IMR-90 (cell line): ENCODE measurements at regions not wholly inside any gene's neighbourhood (a gene's known extent, or its start where the extent isn't known, plus 50 kb on each side); places are given as distances from the start of the nearest gene placed in this dataset.

ENCODE experiments used
- ATAC-seq: fragments of 200-7000 bp; cut with Tn5 transposase; 2 replicates; pipeline ENCODE4 v1.9.1; 2020; ENCODE audit warnings: low read depth, mild to moderate bottlenecking, moderate library complexity
- BruUV-seq: library from RNA; stranded (reverse); fragments of 400-500 nt; replicated peaks from 2 replicates; lab custom pipeline; 2021; lab: Mats Ljungman, UMichigan
- CTCF ChIA-PET: fragments of 300-600 bp; formaldehyde crosslinking; extraction: SDS; loops from one replicate; lab custom pipeline; 2021; ENCODE audit warnings: antibody characterized with exemption; lab: Yijun Ruan, JAX
- POLR2A ChIA-PET: fragments of 300-600 bp; sonication (Branson Sonifier 250); formaldehyde crosslinking; loops from one replicate; lab custom pipeline; 2022; ENCODE audit warnings: antibody characterized with exemption; ENCODE audit not compliant: unreplicated experiment; lab: Charles Lee
- DNase-seq: peaks from one replicate; pipeline ENCODE4 v3.0.0; 2013
- H2AFZ ChIP-seq: replicated peaks from 2 replicates; pipeline ENCODE3; 2013; ENCODE audit warnings: low read length, mild to moderate bottlenecking; ENCODE audit not compliant: poor library complexity
- H2AK5ac ChIP-seq: 2 replicates; pipeline ENCODE4 v1.6.1; 2013; ENCODE audit warnings: low read depth, low read length, inconsistent platforms
- H2AK9ac ChIP-seq: replicated peaks from 2 replicates; pipeline ENCODE3; 2013; ENCODE audit warnings: mild to moderate bottlenecking, low read depth, low read length, moderate library complexity; ENCODE audit not compliant: poor library complexity
- H2BK120ac ChIP-seq: 2 replicates; pipeline ENCODE4 v1.6.1; 2013; ENCODE audit warnings: low read depth, low read length, inconsistent platforms
- H2BK15ac ChIP-seq: 3 replicates; pipeline ENCODE4 v1.6.1; 2013; ENCODE audit warnings: low read depth, low read length, inconsistent platforms
- H2BK20ac ChIP-seq: 2 replicates; pipeline ENCODE4 v1.6.1; 2013; ENCODE audit warnings: low read depth, mild to moderate bottlenecking, inconsistent platforms, low read length, moderate library complexity
- H2BK5ac ChIP-seq: 2 replicates; pipeline ENCODE4 v1.6.1; 2013; ENCODE audit warnings: mild to moderate bottlenecking, low read depth, low read length, inconsistent platforms; ENCODE audit not compliant: poor library complexity, severe bottlenecking
- H3K14ac ChIP-seq: replicated peaks from 2 replicates; pipeline ENCODE4 v1.6.1; 2013; ENCODE audit warnings: low read depth, low read length, inconsistent platforms
- H3K18ac ChIP-seq: 2 replicates; pipeline ENCODE4 v1.6.1; 2013; ENCODE audit warnings: low read depth, low read length, control low read depth
- H3K23ac ChIP-seq: 2 replicates; pipeline ENCODE4 v1.6.1; 2013; ENCODE audit warnings: low read depth, low read length, inconsistent platforms
- H3K27ac ChIP-seq: 2 replicates; pipeline ENCODE4 v1.5.1; 2013; ENCODE audit warnings: mild to moderate bottlenecking, control low read depth, low read length; ENCODE audit not compliant: insufficient read depth
- H3K27me3 ChIP-seq: 2 replicates; pipeline ENCODE4 v1.6.1; 2013; ENCODE audit warnings: low read length; ENCODE audit not compliant: control insufficient read depth, insufficient read depth
- H3K36me3 ChIP-seq: 2 replicates; pipeline ENCODE4 v1.6.1; 2013; ENCODE audit warnings: low read length, mixed read lengths; ENCODE audit not compliant: control insufficient read depth, insufficient read depth
- H3K4ac ChIP-seq: 2 replicates; pipeline ENCODE4 v1.6.1; 2013; ENCODE audit warnings: low read depth, low read length, inconsistent platforms
- H3K4me1 ChIP-seq: 2 replicates; pipeline ENCODE4 v1.6.1; 2013; ENCODE audit warnings: low read length, mixed read lengths; ENCODE audit not compliant: control insufficient read depth, insufficient read depth
- H3K4me2 ChIP-seq: 2 replicates; pipeline ENCODE4 v1.6.1; 2013; ENCODE audit warnings: low read depth, mild to moderate bottlenecking, control low read depth, low read length, moderate library complexity
- H3K4me3 ChIP-seq: 2 replicates; pipeline ENCODE4 v1.5.1; 2013; ENCODE audit warnings: low read depth, mild to moderate bottlenecking, control low read depth, low read length, moderate library complexity; ENCODE audit not compliant: insufficient read depth
- H3K56ac ChIP-seq: 2 replicates; pipeline ENCODE4 v1.6.1; 2013; ENCODE audit warnings: low read length, inconsistent platforms; ENCODE audit not compliant: insufficient read depth; ENCODE audit errors: extremely low read depth
- H3K79me1 ChIP-seq, 2 experiments: 2 replicates each; pipeline ENCODE4 v1.6.1; 2013; ENCODE audit warnings: low read length in 2 of 2, inconsistent platforms in 1 of 2, low read depth in 1 of 2
- H3K9ac ChIP-seq: 2 replicates; pipeline ENCODE4 v1.6.1; 2013; ENCODE audit warnings: low read depth, low read length, control low read depth
- H3K9me1 ChIP-seq: 2 replicates; pipeline ENCODE4 v1.6.1; 2013; ENCODE audit warnings: low read length, inconsistent platforms; ENCODE audit not compliant: insufficient read depth
- H3K9me3 ChIP-seq: 2 replicates; pipeline ENCODE4 v1.6.1; 2013; ENCODE audit warnings: low read length; ENCODE audit not compliant: control insufficient read depth, insufficient read depth
- H4K20me1 ChIP-seq: 2 replicates; pipeline ENCODE4 v1.6.1; 2013; ENCODE audit warnings: low read length, inconsistent platforms; ENCODE audit not compliant: insufficient read depth
- H4K5ac ChIP-seq: 2 replicates; pipeline ENCODE4 v1.6.1; 2013; ENCODE audit warnings: mild to moderate bottlenecking, low read depth, low read length, control low read depth
- H4K8ac ChIP-seq, 2 experiments: 2 replicates each; pipeline ENCODE4 v1.6.1; 2013; ENCODE audit warnings: low read depth in 2 of 2, low read length in 2 of 2, control low read depth in 1 of 2, inconsistent platforms in 1 of 2
- H4K91ac ChIP-seq: 2 replicates; pipeline ENCODE4 v1.6.1; 2013; ENCODE audit warnings: low read depth, low read length, inconsistent platforms; ENCODE audit not compliant: insufficient read depth
- BHLHE40 ChIP-seq: fragments of 150-350 bp; IDR thresholded peaks from 2 replicates; pipeline ENCODE4 v1.6.1; 2016; ENCODE audit warnings: mild to moderate bottlenecking, low read depth, low read length
- CEBPB ChIP-seq: IDR thresholded peaks from 2 replicates; pipeline ENCODE4 v1.6.1; 2012; ENCODE audit warnings: low read depth, low read length, improper control_type of control experiment
- CHD1 ChIP-seq: IDR thresholded peaks from 2 replicates; pipeline ENCODE4 v1.6.1; 2012; ENCODE audit warnings: low read depth, low read length, improper control_type of control experiment
- ELK1 ChIP-seq: fragments of 150-350 bp; IDR thresholded peaks from 2 replicates; pipeline ENCODE4 v1.6.1; 2016; ENCODE audit warnings: low read depth, mild to moderate bottlenecking, low read length, moderate library complexity, borderline replicate concordance
- MAFK ChIP-seq: IDR thresholded peaks from 2 replicates; pipeline ENCODE4 v1.6.1; 2012; ENCODE audit warnings: low read depth, low read length, improper control_type of control experiment
- MAZ ChIP-seq: IDR thresholded peaks from 2 replicates; pipeline ENCODE4 v1.6.1; 2012; ENCODE audit warnings: low read depth, mild to moderate bottlenecking, low read length, improper control_type of control experiment, moderate library complexity, borderline replicate concordance
- MXI1 ChIP-seq: IDR thresholded peaks from 2 replicates; pipeline ENCODE4 v1.6.1; 2012; ENCODE audit warnings: low read depth, mild to moderate bottlenecking, low read length, moderate library complexity, borderline replicate concordance
- NFE2L2 ChIP-seq: fragments of 150-350 bp; IDR thresholded peaks from 2 replicates; pipeline ENCODE4 v1.6.1; 2016; ENCODE audit warnings: low read depth, mild to moderate bottlenecking, low read length
- POLR2A ChIP-seq: IDR thresholded peaks from 2 replicates; pipeline ENCODE4 v1.6.1; 2012; ENCODE audit warnings: mild to moderate bottlenecking, low read depth, low read length
- RAD21 ChIP-seq: IDR thresholded peaks from 2 replicates; pipeline ENCODE4 v1.6.1; 2012; ENCODE audit warnings: low read length, improper control_type of control experiment
- RCOR1 ChIP-seq: IDR thresholded peaks from 2 replicates; pipeline ENCODE4 v1.6.1; 2012; ENCODE audit warnings: mild to moderate bottlenecking, low read length, improper control_type of control experiment; ENCODE audit not compliant: insufficient replicate concordance
- SMC3 ChIP-seq: fragments of 150-350 bp; IDR thresholded peaks from 2 replicates; pipeline ENCODE4 v1.6.1; 2016; ENCODE audit warnings: low read depth, mild to moderate bottlenecking, antibody characterized with exemption, low read length, moderate library complexity
- WGBS, 2 experiments: methylation state at CpG; one replicate each; pipeline versions ENCODE4 v1.1.5 to v1.1.7; 2013; ENCODE audit warnings: missing lambda C conversion rate in 2 of 2; ENCODE audit not compliant: insufficient read length in 1 of 2; ENCODE audit errors: extremely low coverage in 2 of 2; 5-methylcytosine and 5-hydroxymethylcytosine counted together
- dilution Hi-C: fragments of 300-500 bp; cut with HindIII; formaldehyde crosslinking; loops from one replicate; pipeline ENCODE4 v1.14.3; 2018; ENCODE audit warnings: low sequenced_read_pairs; ENCODE audit not compliant: unreplicated experiment
- in situ Hi-C: fragments of 300-500 bp; cut with MboI; formaldehyde crosslinking; loops from 3 replicates; pipeline ENCODE4 v1.14.3; 2019; ENCODE audit warnings: low sequenced_read_pairs, inconsistent platforms, mixed read lengths
- intact Hi-C: fragments of 100-400 bp; cut with micrococcal nuclease; formaldehyde crosslinking; loops from 2 replicates; pipeline ENCODE4 v1.10.0; 2022
- TF ChIP-seq, protein P1 (sequence below): conservative IDR thresholded peaks from 2 replicates; pipeline ENCODE4 v1.5.1; 2012; ENCODE audit warnings: mild to moderate bottlenecking, low read depth, low read length, improper control_type of control experiment

DNA sequence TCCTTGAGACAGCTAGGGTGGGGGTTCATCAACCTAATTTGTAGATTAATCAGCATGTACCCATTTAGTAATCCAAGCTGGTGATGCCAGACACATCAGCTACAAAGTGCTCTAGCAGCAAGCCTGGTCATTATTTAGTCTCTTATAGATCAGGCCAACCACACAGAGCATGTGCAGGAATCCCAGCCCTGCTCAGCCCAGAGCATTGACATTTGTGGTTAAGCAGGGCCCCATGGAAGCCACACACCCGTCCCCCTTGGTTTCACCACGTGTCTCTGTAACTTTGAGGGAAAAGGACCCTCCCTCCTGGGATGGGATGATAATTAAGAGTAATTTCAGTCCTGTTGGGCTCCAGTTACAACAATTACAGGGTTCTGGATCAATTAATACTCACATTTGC, 268.8 kb upstream of the RPL38 start:
- CTCF ChIA-PET, result no interaction called here
- ATAC-seq, result no peak
- in situ Hi-C loops, result no loop called here

More for the DNA sequence above, 268.8 kb upstream of the RPL38 start:
- Histone ChIP-seq H2AK5ac (no peak overlapping the region), H4K20me1 (no peaks in the 10 kb centered on the region), H3K27me3 (no peaks in the 10 kb centered on the region), H2BK15ac (no peak overlapping the region), H3K4ac (no peak overlapping the region), H3K9me1 (no peaks in the 10 kb centered on the region), H3K4me2 (no peak overlapping the region), H4K5ac (no peak overlapping the region), H2BK120ac (no peak overlapping the region), H3K4me1 (no peaks in the 10 kb centered on the region), H3K9ac (no peak overlapping the region), H3K23ac (no peak overlapping the region), H4K8ac (no peak overlapping the region), H3K36me3 (no peaks in the 10 kb centered on the region), H3K18ac (no peak overlapping the region), H2BK5ac (no peak overlapping the region), H4K91ac (no peak overlapping the region), H3K27ac (no peak overlapping the region), H3K56ac (no peak overlapping the region), H2BK20ac (no peak overlapping the region), H2AFZ (no peak overlapping the region), H3K79me1 (no peaks in the 10 kb centered on the region), H3K14ac (no peak overlapping the region), H3K9me3 (peaks cover 36% of the 10 kb centered on the region), H3K4me3 (no peak overlapping the region), H2AK9ac (no peak overlapping the region)
- DNase-seq, result no peak
- no peak for TF ChIP-seq MAZ
- no peak for TF ChIP-seq CHD1
- TF ChIP-seq MXI1, result no peak
- no peak for TF ChIP-seq ELK1
- no peak for TF ChIP-seq RCOR1
- no peak for TF ChIP-seq RAD21
- no peak for TF ChIP-seq CEBPB
- no peak for TF ChIP-seq MAFK
- TF ChIP-seq BHLHE40, result no peak
- no peak for TF ChIP-seq POLR2A
- TF ChIP-seq, protein P1, sequence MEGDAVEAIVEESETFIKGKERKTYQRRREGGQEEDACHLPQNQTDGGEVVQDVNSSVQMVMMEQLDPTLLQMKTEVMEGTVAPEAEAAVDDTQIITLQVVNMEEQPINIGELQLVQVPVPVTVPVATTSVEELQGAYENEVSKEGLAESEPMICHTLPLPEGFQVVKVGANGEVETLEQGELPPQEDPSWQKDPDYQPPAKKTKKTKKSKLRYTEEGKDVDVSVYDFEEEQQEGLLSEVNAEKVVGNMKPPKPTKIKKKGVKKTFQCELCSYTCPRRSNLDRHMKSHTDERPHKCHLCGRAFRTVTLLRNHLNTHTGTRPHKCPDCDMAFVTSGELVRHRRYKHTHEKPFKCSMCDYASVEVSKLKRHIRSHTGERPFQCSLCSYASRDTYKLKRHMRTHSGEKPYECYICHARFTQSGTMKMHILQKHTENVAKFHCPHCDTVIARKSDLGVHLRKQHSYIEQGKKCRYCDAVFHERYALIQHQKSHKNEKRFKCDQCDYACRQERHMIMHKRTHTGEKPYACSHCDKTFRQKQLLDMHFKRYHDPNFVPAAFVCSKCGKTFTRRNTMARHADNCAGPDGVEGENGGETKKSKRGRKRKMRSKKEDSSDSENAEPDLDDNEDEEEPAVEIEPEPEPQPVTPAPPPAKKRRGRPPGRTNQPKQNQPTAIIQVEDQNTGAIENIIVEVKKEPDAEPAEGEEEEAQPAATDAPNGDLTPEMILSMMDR, result no peak
- TF ChIP-seq NFE2L2, result no peak
- TF ChIP-seq SMC3, result no peak
- POLR2A ChIA-PET, result no interaction called here
- dilution Hi-C loops, result no loop called here
- no TSS peak for BruUV-seq
- no CpG with 5 or more reads among the region's 2 CpGs for WGBS, 2 experiments
- intact Hi-C loops, result no loop called here
